IMR-90 (cell line): ENCODE measurements at regions not wholly inside any gene's neighbourhood (a gene's known extent, or its start where the extent isn't known, plus 50 kb on each side); places are given as distances from the start of the nearest gene placed in this dataset.

Source experiments
- ATAC-seq: fragments of 200-7000 bp; cut with Tn5 transposase; 2 replicates; pipeline ENCODE4 v1.9.1; 2020; ENCODE audit warnings: low read depth, mild to moderate bottlenecking, moderate library complexity
- BruUV-seq: library from RNA; stranded (reverse); fragments of 400-500 nt; replicated peaks from 2 replicates; lab custom pipeline; 2021; lab: Mats Ljungman, UMichigan
- CTCF ChIA-PET: fragments of 300-600 bp; formaldehyde crosslinking; extraction: SDS; loops from one replicate; lab custom pipeline; 2021; ENCODE audit warnings: antibody characterized with exemption; lab: Yijun Ruan, JAX
- POLR2A ChIA-PET: fragments of 300-600 bp; sonication (Branson Sonifier 250); formaldehyde crosslinking; loops from one replicate; lab custom pipeline; 2022; ENCODE audit warnings: antibody characterized with exemption; ENCODE audit not compliant: unreplicated experiment; lab: Charles Lee
- DNase-seq: peaks from one replicate; pipeline ENCODE4 v3.0.0; 2013
- H2AFZ ChIP-seq: replicated peaks from 2 replicates; pipeline ENCODE3; 2013; ENCODE audit warnings: low read length, mild to moderate bottlenecking; ENCODE audit not compliant: poor library complexity
- H2AK5ac ChIP-seq: 2 replicates; pipeline ENCODE4 v1.6.1; 2013; ENCODE audit warnings: low read depth, low read length, inconsistent platforms
- H2AK9ac ChIP-seq: replicated peaks from 2 replicates; pipeline ENCODE3; 2013; ENCODE audit warnings: mild to moderate bottlenecking, low read depth, low read length, moderate library complexity; ENCODE audit not compliant: poor library complexity
- H2BK120ac ChIP-seq: 2 replicates; pipeline ENCODE4 v1.6.1; 2013; ENCODE audit warnings: low read depth, low read length, inconsistent platforms
- H2BK15ac ChIP-seq: 3 replicates; pipeline ENCODE4 v1.6.1; 2013; ENCODE audit warnings: low read depth, low read length, inconsistent platforms
- H2BK20ac ChIP-seq: 2 replicates; pipeline ENCODE4 v1.6.1; 2013; ENCODE audit warnings: low read depth, mild to moderate bottlenecking, inconsistent platforms, low read length, moderate library complexity
- H2BK5ac ChIP-seq: 2 replicates; pipeline ENCODE4 v1.6.1; 2013; ENCODE audit warnings: mild to moderate bottlenecking, low read depth, low read length, inconsistent platforms; ENCODE audit not compliant: poor library complexity, severe bottlenecking
- H3K14ac ChIP-seq: replicated peaks from 2 replicates; pipeline ENCODE4 v1.6.1; 2013; ENCODE audit warnings: low read depth, low read length, inconsistent platforms
- H3K18ac ChIP-seq: 2 replicates; pipeline ENCODE4 v1.6.1; 2013; ENCODE audit warnings: low read depth, low read length, control low read depth
- H3K23ac ChIP-seq: 2 replicates; pipeline ENCODE4 v1.6.1; 2013; ENCODE audit warnings: low read depth, low read length, inconsistent platforms
- H3K27ac ChIP-seq: 2 replicates; pipeline ENCODE4 v1.5.1; 2013; ENCODE audit warnings: mild to moderate bottlenecking, control low read depth, low read length; ENCODE audit not compliant: insufficient read depth
- H3K27me3 ChIP-seq: 2 replicates; pipeline ENCODE4 v1.6.1; 2013; ENCODE audit warnings: low read length; ENCODE audit not compliant: control insufficient read depth, insufficient read depth
- H3K36me3 ChIP-seq: 2 replicates; pipeline ENCODE4 v1.6.1; 2013; ENCODE audit warnings: low read length, mixed read lengths; ENCODE audit not compliant: control insufficient read depth, insufficient read depth
- H3K4ac ChIP-seq: 2 replicates; pipeline ENCODE4 v1.6.1; 2013; ENCODE audit warnings: low read depth, low read length, inconsistent platforms
- H3K4me1 ChIP-seq: 2 replicates; pipeline ENCODE4 v1.6.1; 2013; ENCODE audit warnings: low read length, mixed read lengths; ENCODE audit not compliant: control insufficient read depth, insufficient read depth
- H3K4me2 ChIP-seq: 2 replicates; pipeline ENCODE4 v1.6.1; 2013; ENCODE audit warnings: low read depth, mild to moderate bottlenecking, control low read depth, low read length, moderate library complexity
- H3K4me3 ChIP-seq: 2 replicates; pipeline ENCODE4 v1.5.1; 2013; ENCODE audit warnings: low read depth, mild to moderate bottlenecking, control low read depth, low read length, moderate library complexity; ENCODE audit not compliant: insufficient read depth
- H3K56ac ChIP-seq: 2 replicates; pipeline ENCODE4 v1.6.1; 2013; ENCODE audit warnings: low read length, inconsistent platforms; ENCODE audit not compliant: insufficient read depth; ENCODE audit errors: extremely low read depth
- H3K79me1 ChIP-seq, 2 experiments: 2 replicates each; pipeline ENCODE4 v1.6.1; 2013; ENCODE audit warnings: low read length in 2 of 2, inconsistent platforms in 1 of 2, low read depth in 1 of 2
- H3K9ac ChIP-seq: 2 replicates; pipeline ENCODE4 v1.6.1; 2013; ENCODE audit warnings: low read depth, low read length, control low read depth
- H3K9me1 ChIP-seq: 2 replicates; pipeline ENCODE4 v1.6.1; 2013; ENCODE audit warnings: low read length, inconsistent platforms; ENCODE audit not compliant: insufficient read depth
- H3K9me3 ChIP-seq: 2 replicates; pipeline ENCODE4 v1.6.1; 2013; ENCODE audit warnings: low read length; ENCODE audit not compliant: control insufficient read depth, insufficient read depth
- H4K20me1 ChIP-seq: 2 replicates; pipeline ENCODE4 v1.6.1; 2013; ENCODE audit warnings: low read length, inconsistent platforms; ENCODE audit not compliant: insufficient read depth
- H4K5ac ChIP-seq: 2 replicates; pipeline ENCODE4 v1.6.1; 2013; ENCODE audit warnings: mild to moderate bottlenecking, low read depth, low read length, control low read depth
- H4K8ac ChIP-seq, 2 experiments: 2 replicates each; pipeline ENCODE4 v1.6.1; 2013; ENCODE audit warnings: low read depth in 2 of 2, low read length in 2 of 2, control low read depth in 1 of 2, inconsistent platforms in 1 of 2
- H4K91ac ChIP-seq: 2 replicates; pipeline ENCODE4 v1.6.1; 2013; ENCODE audit warnings: low read depth, low read length, inconsistent platforms; ENCODE audit not compliant: insufficient read depth
- MAFK ChIP-seq: IDR thresholded peaks from 2 replicates; pipeline ENCODE4 v1.6.1; 2012; ENCODE audit warnings: low read depth, low read length, improper control_type of control experiment
- POLR2A ChIP-seq: IDR thresholded peaks from 2 replicates; pipeline ENCODE4 v1.6.1; 2012; ENCODE audit warnings: mild to moderate bottlenecking, low read depth, low read length
- RCOR1 ChIP-seq: IDR thresholded peaks from 2 replicates; pipeline ENCODE4 v1.6.1; 2012; ENCODE audit warnings: mild to moderate bottlenecking, low read length, improper control_type of control experiment; ENCODE audit not compliant: insufficient replicate concordance
- RFX5 ChIP-seq: IDR thresholded peaks from 2 replicates; pipeline ENCODE4 v1.8.0; 2012; ENCODE audit warnings: low read depth, mild to moderate bottlenecking, low read length, moderate library complexity
- WGBS, 2 experiments: methylation state at CpG; one replicate each; pipeline versions ENCODE4 v1.1.5 to v1.1.7; 2013; ENCODE audit warnings: missing lambda C conversion rate in 2 of 2; ENCODE audit not compliant: insufficient read length in 1 of 2; ENCODE audit errors: extremely low coverage in 2 of 2; 5-methylcytosine and 5-hydroxymethylcytosine counted together
- dilution Hi-C: fragments of 300-500 bp; cut with HindIII; formaldehyde crosslinking; loops from one replicate; pipeline ENCODE4 v1.14.3; 2018; ENCODE audit warnings: low sequenced_read_pairs; ENCODE audit not compliant: unreplicated experiment
- in situ Hi-C: fragments of 300-500 bp; cut with MboI; formaldehyde crosslinking; loops from 3 replicates; pipeline ENCODE4 v1.14.3; 2019; ENCODE audit warnings: low sequenced_read_pairs, inconsistent platforms, mixed read lengths
- intact Hi-C: fragments of 100-400 bp; cut with micrococcal nuclease; formaldehyde crosslinking; loops from 2 replicates; pipeline ENCODE4 v1.10.0; 2022

- intact Hi-C loops = loop anchor here (1.0 to 2.0 kb wide), 3 partner anchors 109 to 267 kb away; no protein-coding TSS in a partner anchor
- Histone ChIP-seq H2BK15ac (no peak overlapping the region), H3K4me1 (peaks cover 17% of the 10 kb centered on the region), H2AK5ac (no peak overlapping the region), H4K91ac (0 out of 2 replicates have a peak overlapping the region, but pooled peaks have one; percentile 30), H3K4ac (peak overlapping the region; percentile 44; the same call in 1 of the 2 replicates), H3K9ac (no peak overlapping the region; the same call in 1 of the 2 replicates), H3K79me1 (no peaks in the 10 kb centered on the region), H2AFZ (no peak overlapping the region), H4K20me1 (no peaks in the 10 kb centered on the region), H4K8ac (peak overlapping the region; percentile 35 to 64; a peak in 3 of 4 replicates), H3K4me2 (peak overlapping the region; percentile 73; the same call in 1 of the 2 replicates), H3K56ac (no peak overlapping the region), H3K36me3 (no peaks in the 10 kb centered on the region), H3K9me3 (no peaks in the 10 kb centered on the region), H2AK9ac (no peak overlapping the region), H4K5ac (peak overlapping the region; percentile 80), H3K4me3 (no peak overlapping the region), H3K27ac (peak overlapping the region; percentile 67), H3K27me3 (no peaks in the 10 kb centered on the region), H2BK120ac (peak overlapping the region; percentile 93), H3K14ac (0 out of 2 replicates have a peak overlapping the region, but pooled peaks have one; percentile 50), H3K9me1 (peaks cover 3% of the 10 kb centered on the region; the same call in 1 of the 2 replicates), H2BK5ac (peak overlapping the region; percentile 80), H3K23ac (no peak overlapping the region), H3K18ac (peak overlapping the region; percentile 82), H2BK20ac (peak overlapping the region; percentile 86; the same call in 1 of the 2 replicates)
- DNase-seq = no peak
- no CpG with 5 or more reads among the region's 3 CpGs for WGBS, 2 experiments
- in situ Hi-C loops = no loop called here
- no TSS peak for BruUV-seq
- no peak for TF ChIP-seq RCOR1
- no peak for TF ChIP-seq POLR2A
- TF ChIP-seq RFX5 = no peak
- peak; percentile 51 for TF ChIP-seq MAFK
- CTCF ChIA-PET = interaction anchor here (0.8 to 1.5 kb wide), 4 partner anchors 15 to 331 kb away, joined by 3 to 6 read pairs (median 4); no protein-coding TSS in a partner anchor
- dilution Hi-C loops = no loop called here
- POLR2A ChIA-PET = no interaction called here
- ATAC-seq = no peak
Measured at GRCh38 chr17:69871318-69871717, 203.7 kb upstream of the KCNJ16 start.
